ES-I3 (cell line): ENCODE measurements at regions not wholly inside any gene's neighbourhood (a gene's known extent, or its start where the extent isn't known, plus 50 kb on each side); places are given as distances from the start of the nearest gene placed in this dataset.

Experiments
- H3K36me3 ChIP-seq: 2 replicates; pipeline ENCODE4 v1.6.1; 2013; ENCODE audit warnings: mild to moderate bottlenecking, low read length, control low read depth, moderate library complexity; ENCODE audit not compliant: insufficient read depth
- H3K4me1 ChIP-seq: 2 replicates; pipeline ENCODE4 v1.6.1; 2013; ENCODE audit warnings: mild to moderate bottlenecking, control low read depth, low read length; ENCODE audit not compliant: insufficient read depth
- H3K9ac ChIP-seq: 2 replicates; pipeline ENCODE4 v1.6.1; 2013; ENCODE audit warnings: low read depth, mild to moderate bottlenecking, low read length, moderate library complexity
- H3K9me3 ChIP-seq: 2 replicates; pipeline ENCODE4 v1.6.1; 2013; ENCODE audit warnings: mild to moderate bottlenecking, low read length, moderate library complexity; ENCODE audit not compliant: control insufficient read depth, insufficient read depth

GRCh38 chr10:121414366-121415062 is 183.7 kb downstream of the FGFR2 start:
- Histone ChIP-seq H3K9ac (no peak overlapping the region), H3K9me3 (no peaks in the 10 kb centered on the region; the same call in 1 of the 2 replicates), H3K36me3 (no peaks in the 10 kb centered on the region), H3K4me1 (no peaks in the 10 kb centered on the region)

DNA sequence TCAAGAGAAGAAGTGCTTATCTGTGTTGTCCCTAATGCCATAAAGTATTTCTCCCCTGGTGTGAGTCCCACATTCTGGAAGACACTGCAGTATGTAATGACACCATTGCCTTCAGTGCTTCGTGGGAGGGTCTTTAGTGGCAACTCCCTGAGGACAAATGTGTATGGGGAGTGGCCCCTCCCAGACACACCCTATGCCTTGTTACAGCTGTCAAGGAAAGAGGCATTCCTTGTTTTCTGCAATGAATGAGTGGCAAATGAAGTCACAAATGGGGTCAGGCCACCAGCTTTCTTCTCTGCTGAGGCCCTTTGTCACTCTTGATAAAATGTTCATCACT is 183.2 kb downstream of the FGFR2 start:
- Histone ChIP-seq H3K9ac (no peak overlapping the region), H3K4me1 (no peaks in the 10 kb centered on the region), H3K9me3 (no peaks in the 10 kb centered on the region; the same call in 1 of the 2 replicates), H3K36me3 (no peaks in the 10 kb centered on the region)

DNA sequence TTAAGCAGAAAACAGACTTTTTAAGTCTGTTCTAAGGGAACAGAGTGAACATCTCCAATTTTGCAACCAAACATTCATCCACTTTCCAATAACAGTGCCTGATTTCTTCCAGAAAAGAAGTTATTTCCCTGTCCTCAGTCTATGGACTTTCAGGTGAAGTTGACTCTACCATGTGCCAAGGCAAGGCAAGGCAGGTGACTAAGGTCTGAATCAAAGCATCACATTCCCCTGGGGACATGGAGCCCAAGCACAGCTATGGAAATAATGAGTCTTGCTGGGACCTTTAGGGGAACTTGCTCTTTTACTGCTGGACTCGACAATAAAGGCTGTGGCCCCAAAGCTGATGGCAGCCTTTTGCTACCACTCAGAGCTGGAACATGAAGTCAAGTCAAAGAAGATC is 182.2 kb downstream of the FGFR2 start:
- Histone ChIP-seq H3K4me1 (no peaks in the 10 kb centered on the region), H3K9me3 (no peaks in the 10 kb centered on the region; the same call in 1 of the 2 replicates), H3K36me3 (no peaks in the 10 kb centered on the region; the same call in 1 of the 2 replicates), H3K9ac (no peak overlapping the region)

DNA sequence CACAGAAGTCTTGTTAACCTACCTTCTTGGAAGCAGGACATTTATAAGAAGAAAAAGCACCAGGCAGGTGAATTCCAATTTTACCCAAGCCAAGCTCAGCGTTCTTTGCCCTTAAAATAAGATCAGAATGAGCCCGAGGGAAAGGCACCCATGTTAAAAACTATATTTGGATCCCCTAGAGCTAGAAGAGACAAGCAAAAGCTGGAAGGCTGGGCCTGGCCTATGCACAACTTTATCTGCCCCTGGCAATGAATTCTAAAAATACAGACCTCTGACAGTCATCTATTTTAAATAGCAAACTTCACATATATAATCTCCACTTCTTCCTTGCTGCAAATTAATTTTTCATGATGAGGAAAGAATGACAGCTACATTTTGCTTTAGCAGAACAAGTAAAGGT is 180.9 kb downstream of the FGFR2 start:
- Histone ChIP-seq H3K4me1 (no peaks in the 10 kb centered on the region), H3K9ac (no peak overlapping the region), H3K9me3 (no peaks in the 10 kb centered on the region; the same call in 1 of the 2 replicates), H3K36me3 (no peaks in the 10 kb centered on the region; the same call in 1 of the 2 replicates)

DNA sequence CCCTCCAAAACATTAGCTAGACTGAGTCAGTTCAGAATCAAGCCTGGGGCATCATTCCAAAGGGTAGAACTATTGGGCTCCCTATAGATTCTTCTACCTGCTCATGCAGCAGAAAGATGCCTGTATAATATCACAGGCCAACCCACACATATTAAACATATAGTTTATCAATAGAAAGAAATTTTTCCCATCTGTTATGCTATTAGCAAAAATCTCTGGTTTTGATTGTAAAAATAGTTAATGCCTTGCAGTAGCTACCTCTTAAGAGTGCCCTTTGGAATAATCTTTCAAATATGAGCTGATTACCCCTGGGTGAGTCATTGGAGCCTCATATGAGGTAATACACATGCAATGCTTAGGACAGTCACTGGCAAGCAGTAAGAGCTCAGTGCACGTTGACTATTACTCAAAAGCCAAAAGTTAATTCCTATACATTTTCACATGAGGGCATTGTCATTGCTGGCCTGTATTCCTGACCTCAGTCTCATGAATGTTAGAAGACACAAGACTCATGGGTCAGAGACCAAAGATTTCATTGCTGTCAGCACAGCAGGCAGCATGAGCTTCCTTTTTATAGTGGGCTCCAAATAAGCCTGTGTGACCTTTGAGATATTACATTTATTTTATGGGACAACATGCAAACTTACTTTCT is 180.0 kb downstream of the FGFR2 start:
- Histone ChIP-seq H3K36me3 (no peaks in the 10 kb centered on the region; the same call in 1 of the 2 replicates), H3K4me1 (no peaks in the 10 kb centered on the region), H3K9me3 (no peaks in the 10 kb centered on the region; the same call in 1 of the 2 replicates), H3K9ac (no peak overlapping the region)

DNA sequence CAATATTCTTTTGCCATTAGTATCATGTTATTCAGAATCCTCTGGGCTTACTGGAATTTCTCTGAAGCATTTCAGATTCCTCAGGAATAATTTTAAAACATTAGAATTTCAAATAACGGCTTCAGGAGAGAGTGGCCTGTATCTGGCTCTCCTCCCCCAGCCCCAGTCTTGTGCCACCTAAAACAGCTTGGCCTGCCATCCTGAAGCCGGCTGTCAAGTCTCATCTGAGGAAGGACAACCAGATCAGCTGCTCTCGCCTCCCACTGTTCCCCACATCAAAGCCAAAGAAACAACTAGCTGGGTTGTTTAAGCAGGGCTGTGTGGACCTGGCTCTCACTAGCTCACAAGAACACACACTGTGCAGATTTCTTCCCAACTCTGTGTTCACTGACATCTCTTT is 178.2 kb downstream of the FGFR2 start:
- no peak overlapping the region for H3K9ac ChIP-seq
- no peaks in the 10 kb centered on the region for H3K4me1 ChIP-seq
- no peaks in the 10 kb centered on the region; the same call in 1 of the 2 replicates for H3K36me3 ChIP-seq
- H3K9me3 ChIP-seq: no peaks in the 10 kb centered on the region

GRCh38 chr10:121422096-121422495 is 176.1 kb downstream of the FGFR2 start:
- Histone ChIP-seq H3K9me3 (no peaks in the 10 kb centered on the region), H3K9ac (no peak overlapping the region), H3K4me1 (no peaks in the 10 kb centered on the region), H3K36me3 (no peaks in the 10 kb centered on the region; the same call in 1 of the 2 replicates)

DNA sequence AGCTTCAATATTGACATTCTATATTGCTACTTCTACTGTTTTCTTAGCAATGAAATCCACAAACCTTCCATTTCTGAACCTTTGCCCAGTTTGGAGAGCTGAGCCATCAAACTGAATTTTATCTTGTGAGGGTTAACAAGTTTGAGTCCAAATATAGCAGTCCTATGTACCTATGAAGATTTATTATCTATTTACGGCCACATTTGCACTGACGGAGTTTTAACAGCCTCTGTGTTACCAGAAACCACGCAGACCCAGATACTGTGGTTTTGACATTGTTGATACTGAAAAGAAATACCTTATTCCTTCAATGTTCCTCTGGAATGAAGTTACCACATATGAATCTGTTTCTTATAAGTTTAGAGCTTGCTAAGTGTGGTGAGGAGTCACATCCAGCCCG is 172.6 kb downstream of the FGFR2 start:
- Histone ChIP-seq H3K36me3 (no peaks in the 10 kb centered on the region), H3K4me1 (no peaks in the 10 kb centered on the region), H3K9ac (no peak overlapping the region), H3K9me3 (no peaks in the 10 kb centered on the region)

DNA sequence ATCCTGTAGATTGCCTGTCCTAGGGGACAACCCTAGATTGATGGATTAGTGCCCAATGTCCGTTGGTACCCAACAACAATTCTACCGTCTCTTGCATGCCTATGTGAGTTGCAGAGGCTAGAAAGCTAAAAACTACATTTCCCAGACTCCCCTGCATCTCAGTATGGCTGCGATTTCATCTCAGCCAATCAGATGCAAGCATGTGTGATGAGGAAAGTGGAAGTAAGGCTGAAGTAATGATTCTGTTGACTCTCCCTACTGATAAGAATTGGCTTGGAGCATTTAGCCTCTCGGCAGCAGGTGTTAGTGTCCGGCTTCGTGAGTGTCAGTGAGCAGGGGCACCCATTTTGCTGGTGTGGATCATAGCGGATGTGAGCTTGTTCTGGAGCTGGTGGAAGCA is 171.9 kb downstream of the FGFR2 start:
- no peak overlapping the region for H3K9ac ChIP-seq
- H3K9me3 ChIP-seq: no peaks in the 10 kb centered on the region
- no peaks in the 10 kb centered on the region for H3K4me1 ChIP-seq
- H3K36me3 ChIP-seq: no peaks in the 10 kb centered on the region
